Neural crest cell (in vitro differentiated cells): ENCODE measurements at regions not wholly inside any gene's neighbourhood (a gene's known extent, or its start where the extent isn't known, plus 50 kb on each side); places are given as distances from the start of the nearest gene placed in this dataset.

Experiments used
- DNase-seq: peaks from one replicate; pipeline ENCODE4 v3.0.0; 2021; ENCODE audit warnings: low read depth, mixed read lengths, low spot score
- H3K27ac Mint-ChIP-seq: one replicate; pipeline ENCODE4 v1.8.0; 2021; ENCODE audit warnings: mild to moderate bottlenecking, mixed read lengths; ENCODE audit not compliant: unreplicated experiment
- H3K27me3 Mint-ChIP-seq: 2 replicates; pipeline ENCODE4 v1.8.0; 2021; ENCODE audit warnings: low read depth, mild to moderate bottlenecking, mixed read lengths
- H3K36me3 Mint-ChIP-seq: 2 replicates; pipeline ENCODE4 v1.8.0; 2021; ENCODE audit warnings: low read depth, mild to moderate bottlenecking, mixed read lengths
- H3K4me1 Mint-ChIP-seq: 2 replicates; pipeline ENCODE4 v1.8.0; 2021; ENCODE audit warnings: mixed read lengths
- H3K4me3 Mint-ChIP-seq: one replicate; pipeline ENCODE4 v1.8.0; 2021; ENCODE audit warnings: mild to moderate bottlenecking, mixed read lengths
- H3K9me3 Mint-ChIP-seq: 2 replicates; pipeline ENCODE4 v1.8.0; 2021; ENCODE audit warnings: mixed read lengths
- TF ChIP-seq, protein P1 (sequence below): fragments of 200-600 bp; sonication (generic); conservative IDR thresholded peaks from 2 replicates; pipeline ENCODE4 v1.5.0; 2021; ENCODE audit warnings: antibody characterized with exemption, mild to moderate bottlenecking

DNA sequence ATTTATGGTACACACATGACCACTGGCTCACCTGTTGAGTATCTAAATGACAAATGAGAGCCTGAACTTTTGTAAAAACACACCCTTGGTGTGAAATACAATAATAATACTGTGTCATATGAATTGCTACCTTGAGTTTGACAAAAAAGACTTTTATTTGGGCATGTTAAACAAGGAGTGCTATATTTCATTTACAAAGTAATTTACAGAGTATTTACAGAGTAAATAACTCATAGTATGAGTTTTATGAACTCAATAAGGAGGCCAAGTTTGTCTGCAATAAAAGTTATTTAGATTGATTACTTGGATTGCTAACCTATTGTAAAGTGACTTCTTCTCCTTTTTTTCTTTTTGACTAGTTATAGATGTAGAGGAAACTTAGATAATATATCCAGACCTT lies 146.0 kb upstream of the NUDT12 start:
- H3K4me3 Mint-ChIP-seq, result no peak overlapping the region
- DNase-seq, result no peak
- peaks cover 10% of the 10 kb centered on the region for H3K4me1 Mint-ChIP-seq
- H3K27me3 Mint-ChIP-seq, result no peaks in the 10 kb centered on the region
- peaks cover 2% of the 10 kb centered on the region for H3K9me3 Mint-ChIP-seq
- TF ChIP-seq, protein P1, sequence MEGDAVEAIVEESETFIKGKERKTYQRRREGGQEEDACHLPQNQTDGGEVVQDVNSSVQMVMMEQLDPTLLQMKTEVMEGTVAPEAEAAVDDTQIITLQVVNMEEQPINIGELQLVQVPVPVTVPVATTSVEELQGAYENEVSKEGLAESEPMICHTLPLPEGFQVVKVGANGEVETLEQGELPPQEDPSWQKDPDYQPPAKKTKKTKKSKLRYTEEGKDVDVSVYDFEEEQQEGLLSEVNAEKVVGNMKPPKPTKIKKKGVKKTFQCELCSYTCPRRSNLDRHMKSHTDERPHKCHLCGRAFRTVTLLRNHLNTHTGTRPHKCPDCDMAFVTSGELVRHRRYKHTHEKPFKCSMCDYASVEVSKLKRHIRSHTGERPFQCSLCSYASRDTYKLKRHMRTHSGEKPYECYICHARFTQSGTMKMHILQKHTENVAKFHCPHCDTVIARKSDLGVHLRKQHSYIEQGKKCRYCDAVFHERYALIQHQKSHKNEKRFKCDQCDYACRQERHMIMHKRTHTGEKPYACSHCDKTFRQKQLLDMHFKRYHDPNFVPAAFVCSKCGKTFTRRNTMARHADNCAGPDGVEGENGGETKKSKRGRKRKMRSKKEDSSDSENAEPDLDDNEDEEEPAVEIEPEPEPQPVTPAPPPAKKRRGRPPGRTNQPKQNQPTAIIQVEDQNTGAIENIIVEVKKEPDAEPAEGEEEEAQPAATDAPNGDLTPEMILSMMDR, result no peak
- no peak overlapping the region for H3K27ac Mint-ChIP-seq
- no peaks in the 10 kb centered on the region for H3K36me3 Mint-ChIP-seq

DNA sequence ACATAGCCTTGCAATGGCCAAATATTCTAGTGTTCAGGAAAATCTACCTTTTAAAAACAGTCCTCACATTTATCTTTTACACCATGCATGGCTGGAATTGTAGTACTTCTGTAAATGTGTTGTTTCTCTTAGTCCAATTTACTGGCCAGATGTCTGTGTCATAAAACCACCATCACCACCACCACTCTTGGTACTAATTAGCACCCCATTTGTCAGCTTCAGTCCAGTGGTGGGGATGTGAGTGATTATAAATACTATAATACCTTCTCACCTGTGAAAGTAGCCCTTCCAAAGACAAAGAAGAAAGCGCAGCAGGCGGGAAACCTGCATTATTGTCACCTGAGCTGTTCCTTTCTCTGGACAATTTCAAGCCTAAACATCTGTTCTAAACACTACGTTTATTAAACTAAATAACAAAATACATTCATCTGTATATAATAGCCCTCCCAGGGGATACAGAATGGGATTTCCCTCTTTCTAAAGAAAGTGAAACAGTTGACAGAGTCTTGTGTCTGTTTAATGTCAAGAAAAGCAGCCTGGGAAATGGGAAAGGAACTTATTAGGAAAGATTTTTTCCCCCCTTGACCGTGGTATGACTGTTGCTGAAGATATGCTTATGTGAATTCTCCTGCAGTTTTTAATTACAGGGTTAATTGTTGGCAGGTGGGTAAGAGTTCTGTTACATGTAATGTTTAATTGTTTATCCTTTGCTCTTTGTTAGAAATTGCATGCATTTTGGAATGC lies 144.5 kb upstream of the NUDT12 start:
- TF ChIP-seq, protein P1, result no peak
- Mint-ChIP-seq H3K9me3 (peaks cover 2% of the 10 kb centered on the region), H3K36me3 (no peaks in the 10 kb centered on the region), H3K27me3 (no peaks in the 10 kb centered on the region), H3K4me1 (no peaks in the 10 kb centered on the region), H3K27ac (no peak overlapping the region), H3K4me3 (no peak overlapping the region)
- DNase-seq, result no peak

DNA sequence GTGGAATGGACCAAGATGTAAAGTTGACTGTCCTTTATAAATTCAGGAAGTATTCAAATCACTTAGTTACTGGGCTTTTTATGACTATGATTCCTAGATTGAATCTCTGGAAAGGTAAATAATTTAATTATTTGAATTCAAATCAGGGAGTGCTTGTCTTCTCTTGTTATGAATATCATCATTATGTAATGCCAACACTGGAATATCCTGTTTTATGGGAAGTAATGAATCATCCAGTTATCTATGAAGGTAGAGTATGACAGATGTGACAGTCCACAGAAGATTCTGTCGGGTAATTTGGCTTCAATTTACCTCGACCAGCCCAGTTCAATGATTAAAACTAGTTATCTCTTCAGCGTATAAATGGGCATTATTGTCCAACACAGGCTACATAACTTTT lies 141.0 kb upstream of the NUDT12 start:
- Mint-ChIP-seq H3K27ac (no peak overlapping the region), H3K36me3 (no peaks in the 10 kb centered on the region), H3K4me1 (no peaks in the 10 kb centered on the region), H3K27me3 (no peaks in the 10 kb centered on the region), H3K9me3 (no peaks in the 10 kb centered on the region), H3K4me3 (no peak overlapping the region)
- TF ChIP-seq, protein P1, result no peak
- no peak for DNase-seq

DNA sequence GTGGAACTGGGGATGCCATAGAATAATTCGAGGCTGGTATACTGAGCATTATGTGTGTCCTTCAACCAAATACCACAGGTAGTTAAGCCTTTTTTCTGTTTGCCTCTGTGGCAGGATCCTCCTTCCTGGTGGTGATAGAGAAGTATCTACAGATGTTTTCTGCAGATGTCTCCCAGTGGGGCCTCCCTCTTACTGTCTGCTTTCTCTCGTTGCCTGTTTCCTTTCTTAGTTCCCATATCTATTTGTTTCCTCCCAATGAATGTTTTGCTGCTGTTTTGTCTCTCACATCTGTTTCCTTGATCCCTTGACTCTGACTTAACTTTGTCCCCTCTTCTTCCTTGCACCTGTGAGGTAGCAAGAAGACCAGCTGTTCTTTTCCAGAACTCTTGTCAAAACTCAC lies 130.9 kb upstream of the NUDT12 start:
- no peak overlapping the region for H3K4me3 Mint-ChIP-seq
- no peaks in the 10 kb centered on the region for H3K36me3 Mint-ChIP-seq
- DNase-seq, result no peak
- H3K27me3 Mint-ChIP-seq, result no peaks in the 10 kb centered on the region
- H3K4me1 Mint-ChIP-seq, result peaks cover 5% of the 10 kb centered on the region
- H3K9me3 Mint-ChIP-seq, result no peaks in the 10 kb centered on the region
- no peak overlapping the region for H3K27ac Mint-ChIP-seq
- TF ChIP-seq, protein P1, result no peak

DNA sequence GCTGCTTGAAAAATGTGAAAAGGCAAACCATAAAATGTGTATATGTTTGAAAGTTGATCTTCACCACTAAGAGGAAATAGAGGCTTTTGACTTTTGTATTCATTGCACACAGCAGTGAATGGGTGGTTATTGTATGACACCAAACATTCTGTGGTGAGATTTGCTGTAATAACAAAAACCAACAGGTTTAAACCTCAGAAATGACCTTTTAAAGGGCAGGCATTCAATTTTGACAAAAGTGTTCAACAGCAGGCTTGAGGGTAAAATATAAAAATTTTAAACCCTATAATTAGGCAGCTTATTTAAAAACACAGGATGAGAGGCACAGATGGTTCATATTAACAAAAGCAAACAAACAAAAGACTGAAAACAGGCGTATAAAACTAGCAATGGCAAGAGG lies 128.1 kb upstream of the NUDT12 start:
- H3K36me3 Mint-ChIP-seq, result no peaks in the 10 kb centered on the region
- peaks cover 5% of the 10 kb centered on the region for H3K4me1 Mint-ChIP-seq

More for the DNA sequence above, 128.1 kb upstream of the NUDT12 start:
- Mint-ChIP-seq H3K9me3 (peaks cover 5% of the 10 kb centered on the region), H3K27ac (no peak overlapping the region), H3K27me3 (no peaks in the 10 kb centered on the region), H3K4me3 (no peak overlapping the region)
- TF ChIP-seq, protein P1, result no peak
- no peak for DNase-seq
